ENCODE measurements at regions not wholly inside any gene's neighbourhood (a gene's known extent, or its start where the extent isn't known, plus 50 kb on each side); places are given as distances from the start of the nearest gene placed in this dataset.

- Histone ChIP-seq H3K9me3 (ENCODE audit: low read depth, low read length) (no peaks in the 10 kb centered on the region), H3K36me3 (ENCODE audit: insufficient read depth, low read length) (no peaks in the 10 kb centered on the region), H3K9ac (ENCODE audit: insufficient read length) (no peak overlapping the region), H3K4me3 (no peak overlapping the region), H3K27ac (no peak overlapping the region)
- no peak for TF ChIP-seq EZH2 (IDR thresholded peaks at IDR 0.05)
- TF ChIP-seq POLR2AphosphoS5 (IDR thresholded peaks at IDR 0.05; ENCODE audit: borderline replicate concordance, low read depth, low read length) = no peak
- no peak for TF ChIP-seq FOXP2 (optimal IDR thresholded peaks at IDR 0.05; ENCODE audit: control extremely low read depth, extremely low read length, insufficient read depth)
- no peak for DNase-seq (ENCODE audit: low read depth, low spot score)
Observed at GRCh38 chr7:12741951-12742575, 54.6 kb downstream of the ARL4A start.

- no peak for TF ChIP-seq FOXP2 (optimal IDR thresholded peaks at IDR 0.05; ENCODE audit: control extremely low read depth, extremely low read length, insufficient read depth)
- TF ChIP-seq EZH2 (IDR thresholded peaks at IDR 0.05) = no peak
- no peak for TF ChIP-seq POLR2AphosphoS5 (IDR thresholded peaks at IDR 0.05; ENCODE audit: borderline replicate concordance, low read depth, low read length)
- Histone ChIP-seq H3K4me3 (no peak overlapping the region), H3K9ac (ENCODE audit: insufficient read length) (no peak overlapping the region), H3K27ac (no peak overlapping the region), H3K9me3 (ENCODE audit: low read depth, low read length) (no peaks in the 10 kb centered on the region), H3K36me3 (ENCODE audit: insufficient read depth, low read length) (no peaks in the 10 kb centered on the region)
- DNase-seq (ENCODE audit: low read depth, low spot score) = no peak
Observed at GRCh38 chr7:12746211-12746610, 58.8 kb downstream of the ARL4A start.

GRCh38 chr7:12747687-12748306, 60.4 kb downstream of the ARL4A start:
- Histone ChIP-seq H3K27ac (no peak overlapping the region), H3K9me3 (ENCODE audit: low read depth, low read length) (no peaks in the 10 kb centered on the region), H3K9ac (ENCODE audit: insufficient read length) (no peak overlapping the region), H3K4me3 (no peak overlapping the region), H3K36me3 (ENCODE audit: insufficient read depth, low read length) (no peaks in the 10 kb centered on the region)
- no peak for DNase-seq (ENCODE audit: low read depth, low spot score)
- TF ChIP-seq FOXP2 (optimal IDR thresholded peaks at IDR 0.05; ENCODE audit: control extremely low read depth, extremely low read length, insufficient read depth) (no peak), POLR2AphosphoS5 (IDR thresholded peaks at IDR 0.05; ENCODE audit: borderline replicate concordance, low read depth, low read length) (no peak), EZH2 (IDR thresholded peaks at IDR 0.05) (no peak)

- DNase-seq (ENCODE audit: low read depth, low spot score) = no peak
- Histone ChIP-seq H3K27ac (no peak overlapping the region), H3K9me3 (ENCODE audit: low read depth, low read length) (no peaks in the 10 kb centered on the region), H3K4me3 (no peak overlapping the region), H3K36me3 (ENCODE audit: insufficient read depth, low read length) (no peaks in the 10 kb centered on the region), H3K9ac (ENCODE audit: insufficient read length) (no peak overlapping the region)
- no peak for TF ChIP-seq EZH2 (IDR thresholded peaks at IDR 0.05)
- no peak for TF ChIP-seq POLR2AphosphoS5 (IDR thresholded peaks at IDR 0.05; ENCODE audit: borderline replicate concordance, low read depth, low read length)
- no peak for TF ChIP-seq FOXP2 (optimal IDR thresholded peaks at IDR 0.05; ENCODE audit: control extremely low read depth, extremely low read length, insufficient read depth)
Observed at GRCh38 chr7:12749069-12749468, 61.6 kb downstream of the ARL4A start.

- no peaks in the 10 kb centered on the region for H3K9me3 ChIP-seq (ENCODE audit: low read depth, low read length)
- no peak overlapping the region for H3K4me3 ChIP-seq
- H3K27ac ChIP-seq = no peak overlapping the region
- no peak overlapping the region for H3K9ac ChIP-seq (ENCODE audit: insufficient read length)
- no peak for TF ChIP-seq EZH2 (IDR thresholded peaks at IDR 0.05)
- no peak for TF ChIP-seq POLR2AphosphoS5 (IDR thresholded peaks at IDR 0.05; ENCODE audit: borderline replicate concordance, low read depth, low read length)
- no peak for TF ChIP-seq FOXP2 (optimal IDR thresholded peaks at IDR 0.05; ENCODE audit: control extremely low read depth, extremely low read length, insufficient read depth)
- H3K36me3 ChIP-seq (ENCODE audit: insufficient read depth, low read length) = no peaks in the 10 kb centered on the region
- no peak for DNase-seq (ENCODE audit: low read depth, low spot score)
Observed at GRCh38 chr7:12749746-12750145, 62.3 kb downstream of the ARL4A start.

GRCh38 chr7:12751764-12752163, 64.3 kb downstream of the ARL4A start:
- H3K27ac ChIP-seq = no peak overlapping the region
- TF ChIP-seq EZH2 (IDR thresholded peaks at IDR 0.05) (no peak), POLR2AphosphoS5 (IDR thresholded peaks at IDR 0.05; ENCODE audit: borderline replicate concordance, low read depth, low read length) (no peak), FOXP2 (optimal IDR thresholded peaks at IDR 0.05; ENCODE audit: control extremely low read depth, extremely low read length, insufficient read depth) (no peak)
- H3K36me3 ChIP-seq (ENCODE audit: insufficient read depth, low read length) = no peaks in the 10 kb centered on the region
- H3K9ac ChIP-seq (ENCODE audit: insufficient read length) = no peak overlapping the region
- DNase-seq (ENCODE audit: low read depth, low spot score) = no peak
- H3K4me3 ChIP-seq = no peak overlapping the region
- H3K9me3 ChIP-seq (ENCODE audit: low read depth, low read length) = no peaks in the 10 kb centered on the region

GRCh38 chr7:12754179-12754578, 66.7 kb downstream of the ARL4A start:
- Histone ChIP-seq H3K27ac (no peak overlapping the region), H3K9ac (ENCODE audit: insufficient read length) (no peak overlapping the region), H3K4me3 (no peak overlapping the region), H3K36me3 (ENCODE audit: insufficient read depth, low read length) (no peaks in the 10 kb centered on the region), H3K9me3 (ENCODE audit: low read depth, low read length) (no peaks in the 10 kb centered on the region)
- TF ChIP-seq EZH2 (IDR thresholded peaks at IDR 0.05) (no peak), POLR2AphosphoS5 (IDR thresholded peaks at IDR 0.05; ENCODE audit: borderline replicate concordance, low read depth, low read length) (no peak), FOXP2 (optimal IDR thresholded peaks at IDR 0.05; ENCODE audit: control extremely low read depth, extremely low read length, insufficient read depth) (no peak)
- no peak for DNase-seq (ENCODE audit: low read depth, low spot score)

- no peak overlapping the region for H3K27ac ChIP-seq
- H3K9ac ChIP-seq (ENCODE audit: insufficient read length) = no peak overlapping the region
- no peaks in the 10 kb centered on the region for H3K36me3 ChIP-seq (ENCODE audit: insufficient read depth, low read length)
- TF ChIP-seq POLR2AphosphoS5 (IDR thresholded peaks at IDR 0.05; ENCODE audit: borderline replicate concordance, low read depth, low read length) (no peak), EZH2 (IDR thresholded peaks at IDR 0.05) (no peak), FOXP2 (optimal IDR thresholded peaks at IDR 0.05; ENCODE audit: control extremely low read depth, extremely low read length, insufficient read depth) (no peak)
- DNase-seq (ENCODE audit: low read depth, low spot score) = no peak
- H3K9me3 ChIP-seq (ENCODE audit: low read depth, low read length) = no peaks in the 10 kb centered on the region
- no peak overlapping the region for H3K4me3 ChIP-seq
Observed at GRCh38 chr7:12756821-12757220, 69.4 kb downstream of the ARL4A start.
